GM23338 (cell line): ENCODE measurements at regions not wholly inside any gene's neighbourhood (a gene's known extent, or its start where the extent isn't known, plus 50 kb on each side); places are given as distances from the start of the nearest gene placed in this dataset.

Source experiments
- ATAC-seq: fragments of 200-7000 bp; cut with Tn5 transposase; 3 replicates; pipeline ENCODE4 v1.9.1; 2020
- DNase-seq: peaks from one replicate; pipeline ENCODE4 v3.0.0-alpha.2; 2015; ENCODE audit warnings: low spot score
- H2AFZ ChIP-seq: fragments of 200-600 bp; sonication (generic); 2 replicates; pipeline ENCODE4 v1.8.0; 2016; ENCODE audit warnings: antibody characterized with exemption, mild to moderate bottlenecking, moderate library complexity
- H3F3A ChIP-seq: fragments of 200-600 bp; sonication (generic); replicated peaks from 2 replicates; pipeline ENCODE4 v1.8.0; 2017; ENCODE audit warnings: antibody characterized with exemption, mixed run types, low read depth
- H3K27ac ChIP-seq: fragments of 200-600 bp; sonication (generic); 2 replicates; pipeline ENCODE4 v1.6.1; 2016; ENCODE audit warnings: low read depth
- H3K27me3 ChIP-seq: fragments of 200-600 bp; sonication (generic); 2 replicates; pipeline ENCODE4 v1.8.0; 2016; ENCODE audit warnings: mild to moderate bottlenecking, mixed run types, moderate library complexity; ENCODE audit not compliant: insufficient read depth
- H3K36me3 ChIP-seq: fragments of 200-600 bp; sonication (generic); 2 replicates; pipeline ENCODE4 v1.8.0; 2016; ENCODE audit warnings: mild to moderate bottlenecking; ENCODE audit not compliant: insufficient read depth
- H3K4me1 ChIP-seq: fragments of 200-600 bp; sonication (generic); 2 replicates; pipeline ENCODE4 v1.8.0; 2016; ENCODE audit warnings: mild to moderate bottlenecking, moderate library complexity; ENCODE audit not compliant: insufficient read depth
- H3K4me2 ChIP-seq: fragments of 200-600 bp; sonication (generic); 2 replicates; pipeline ENCODE4 v1.7.1; 2017; ENCODE audit warnings: mixed run types
- H3K4me3 ChIP-seq: fragments of 200-600 bp; sonication (generic); 2 replicates; pipeline ENCODE4 v1.6.1; 2016; ENCODE audit warnings: mixed run types
- H3K79me2 ChIP-seq: fragments of 200-600 bp; sonication (generic); replicated peaks from 2 replicates; pipeline ENCODE4 v1.8.0; 2017; ENCODE audit warnings: mild to moderate bottlenecking; ENCODE audit not compliant: insufficient read depth
- H3K9me2 ChIP-seq: fragments of 200-600 bp; sonication (generic); 2 replicates; pipeline ENCODE4 v1.8.0; 2017; ENCODE audit not compliant: insufficient read depth
- H4K20me1 ChIP-seq: fragments of 200-600 bp; sonication (generic); replicated peaks from 2 replicates; pipeline ENCODE4 v1.8.0; 2017; ENCODE audit warnings: mild to moderate bottlenecking; ENCODE audit not compliant: insufficient read depth
- H3K27ac Mint-ChIP-seq: 2 replicates; pipeline ENCODE4 v1.8.0; 2020; ENCODE audit warnings: inconsistent platforms, mild to moderate bottlenecking, moderate library complexity, mixed read lengths
- H3K27me3 Mint-ChIP-seq: 3 replicates; pipeline ENCODE4 v1.8.0; 2022; ENCODE audit warnings: low read depth, mild to moderate bottlenecking, moderate library complexity, mixed read lengths, inconsistent platforms; ENCODE audit not compliant: insufficient read depth, poor library complexity
- H3K36me3 Mint-ChIP-seq: 3 replicates; pipeline ENCODE4 v1.8.0; 2021; ENCODE audit warnings: low read depth, mild to moderate bottlenecking, inconsistent platforms, moderate library complexity, mixed read lengths
- H3K4me1 Mint-ChIP-seq: 3 replicates; pipeline ENCODE4 v1.8.0; 2020; ENCODE audit warnings: mild to moderate bottlenecking, inconsistent platforms, mixed read lengths
- H3K4me3 Mint-ChIP-seq: 3 replicates; pipeline ENCODE4 v1.8.0; 2021; ENCODE audit warnings: moderate library complexity, mild to moderate bottlenecking, inconsistent platforms, mixed read lengths
- H3K9me3 Mint-ChIP-seq: 3 replicates; pipeline ENCODE4 v1.8.0; 2020; ENCODE audit warnings: moderate library complexity, mild to moderate bottlenecking, inconsistent platforms, mixed read lengths
- CREB1 ChIP-seq: fragments of 250-450 bp; sonication (Bioruptor Pico); IDR thresholded peaks from 2 replicates; pipeline ENCODE4 v1.5.0; 2020; ENCODE audit warnings: low read depth, mild to moderate bottlenecking, moderate library complexity
- EZH2 ChIP-seq: fragments of 200-600 bp; sonication (generic); IDR thresholded peaks from one replicate; pipeline ENCODE4 v1.8.0; 2017; ENCODE audit warnings: antibody characterized with exemption, mild to moderate bottlenecking, low read depth; ENCODE audit not compliant: unreplicated experiment
- EZH2phosphoT487 ChIP-seq: fragments of 200-600 bp; sonication (generic); IDR thresholded peaks from one replicate; pipeline ENCODE4 v1.8.1; 2018; ENCODE audit warnings: antibody characterized with exemption; ENCODE audit not compliant: unreplicated experiment
- JUNB ChIP-seq: IDR thresholded peaks from one replicate; pipeline ENCODE4 v1.6.1; 2016; ENCODE audit warnings: antibody characterized with exemption; ENCODE audit not compliant: unreplicated experiment
- NANOG ChIP-seq: IDR thresholded peaks from 2 replicates; pipeline ENCODE4 v1.6.1; 2016; ENCODE audit warnings: antibody characterized with exemption, borderline replicate concordance
- POLR2AphosphoS5 ChIP-seq: IDR thresholded peaks from 2 replicates; pipeline ENCODE4 v1.6.1; 2016; ENCODE audit warnings: antibody characterized with exemption, low read depth
- STAT1 ChIP-seq: IDR thresholded peaks from one replicate; pipeline ENCODE4 v1.6.1; 2016; ENCODE audit warnings: antibody characterized with exemption; ENCODE audit not compliant: unreplicated experiment
- ZNF114 ChIP-seq: fragments of 250-450 bp; sonication (Bioruptor Pico); IDR thresholded peaks from 2 replicates; pipeline ENCODE4 v1.5.0; 2020; ENCODE audit warnings: mild to moderate bottlenecking, moderate library complexity
- ZNF331 ChIP-seq: fragments of 250-450 bp; sonication (Bioruptor Pico); IDR thresholded peaks from 2 replicates; pipeline ENCODE4 v1.5.0; 2020; ENCODE audit warnings: low read depth, mild to moderate bottlenecking, moderate library complexity
- TF ChIP-seq, protein P1 (sequence below): IDR thresholded peaks from one replicate; pipeline ENCODE4 v1.6.1; 2018; ENCODE audit warnings: antibody characterized with exemption; ENCODE audit not compliant: unreplicated experiment
- TF ChIP-seq, protein P2 (sequence below): IDR thresholded peaks from 2 replicates; pipeline ENCODE4 v1.6.1; 2016; ENCODE audit warnings: antibody characterized with exemption
- TF ChIP-seq, protein P3 (sequence below), 2 experiments: fragments of 200-600 bp in 1 of 2; sonication (generic) in 1 of 2; conservative IDR thresholded peaks; 2 replicates each; pipeline versions ENCODE4 v1.5.1 to v1.6.1; 2016 to 2017; ENCODE audit warnings: antibody characterized with exemption in 2 of 2, low read depth in 2 of 2, mild to moderate bottlenecking in 2 of 2, moderate library complexity in 1 of 2

DNA sequence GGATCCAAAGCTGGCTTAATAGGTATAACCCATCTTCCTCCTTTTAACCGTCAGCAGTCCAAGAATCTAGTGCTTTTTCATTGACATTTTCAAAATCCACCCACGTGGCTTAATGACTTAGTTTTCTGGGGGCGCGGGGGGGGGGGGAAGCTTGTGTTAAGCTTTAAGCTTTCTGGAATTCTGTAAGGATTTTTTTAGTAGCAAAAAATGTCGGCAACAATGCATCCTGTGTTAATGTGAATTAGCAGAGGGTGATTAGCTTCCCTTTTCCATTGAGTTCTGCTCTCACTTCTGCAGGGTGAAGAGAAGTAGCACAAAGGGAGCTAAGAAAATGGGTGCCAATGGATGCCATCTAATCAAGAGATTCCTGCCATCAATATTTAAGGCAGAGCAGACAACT is 348.2 kb downstream of the SAMD5 start:
- Histone ChIP-seq H3K27ac (no peak overlapping the region), H3K79me2 (no peaks in the 10 kb centered on the region), H3K4me1 (no peaks in the 10 kb centered on the region), H3K4me2 (no peak overlapping the region), H2AFZ (no peak overlapping the region), H3K27me3 (no peaks in the 10 kb centered on the region), H3K36me3 (no peaks in the 10 kb centered on the region), H3K9me2 (no peaks in the 10 kb centered on the region), H4K20me1 (no peaks in the 10 kb centered on the region), H3F3A (no peaks in the 10 kb centered on the region), H3K4me3 (no peak overlapping the region)
- H3K4me1 Mint-ChIP-seq = peaks cover 4% of the 10 kb centered on the region; the same call in 1 of the 3 replicates
- no peaks in the 10 kb centered on the region for H3K36me3 Mint-ChIP-seq
- TF ChIP-seq, protein P1, sequence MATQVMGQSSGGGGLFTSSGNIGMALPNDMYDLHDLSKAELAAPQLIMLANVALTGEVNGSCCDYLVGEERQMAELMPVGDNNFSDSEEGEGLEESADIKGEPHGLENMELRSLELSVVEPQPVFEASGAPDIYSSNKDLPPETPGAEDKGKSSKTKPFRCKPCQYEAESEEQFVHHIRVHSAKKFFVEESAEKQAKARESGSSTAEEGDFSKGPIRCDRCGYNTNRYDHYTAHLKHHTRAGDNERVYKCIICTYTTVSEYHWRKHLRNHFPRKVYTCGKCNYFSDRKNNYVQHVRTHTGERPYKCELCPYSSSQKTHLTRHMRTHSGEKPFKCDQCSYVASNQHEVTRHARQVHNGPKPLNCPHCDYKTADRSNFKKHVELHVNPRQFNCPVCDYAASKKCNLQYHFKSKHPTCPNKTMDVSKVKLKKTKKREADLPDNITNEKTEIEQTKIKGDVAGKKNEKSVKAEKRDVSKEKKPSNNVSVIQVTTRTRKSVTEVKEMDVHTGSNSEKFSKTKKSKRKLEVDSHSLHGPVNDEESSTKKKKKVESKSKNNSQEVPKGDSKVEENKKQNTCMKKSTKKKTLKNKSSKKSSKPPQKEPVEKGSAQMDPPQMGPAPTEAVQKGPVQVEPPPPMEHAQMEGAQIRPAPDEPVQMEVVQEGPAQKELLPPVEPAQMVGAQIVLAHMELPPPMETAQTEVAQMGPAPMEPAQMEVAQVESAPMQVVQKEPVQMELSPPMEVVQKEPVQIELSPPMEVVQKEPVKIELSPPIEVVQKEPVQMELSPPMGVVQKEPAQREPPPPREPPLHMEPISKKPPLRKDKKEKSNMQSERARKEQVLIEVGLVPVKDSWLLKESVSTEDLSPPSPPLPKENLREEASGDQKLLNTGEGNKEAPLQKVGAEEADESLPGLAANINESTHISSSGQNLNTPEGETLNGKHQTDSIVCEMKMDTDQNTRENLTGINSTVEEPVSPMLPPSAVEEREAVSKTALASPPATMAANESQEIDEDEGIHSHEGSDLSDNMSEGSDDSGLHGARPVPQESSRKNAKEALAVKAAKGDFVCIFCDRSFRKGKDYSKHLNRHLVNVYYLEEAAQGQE = no peak
- no peak for TF ChIP-seq JUNB
- no peak for TF ChIP-seq EZH2
- TF ChIP-seq STAT1 = no peak
- TF ChIP-seq, protein P2, sequence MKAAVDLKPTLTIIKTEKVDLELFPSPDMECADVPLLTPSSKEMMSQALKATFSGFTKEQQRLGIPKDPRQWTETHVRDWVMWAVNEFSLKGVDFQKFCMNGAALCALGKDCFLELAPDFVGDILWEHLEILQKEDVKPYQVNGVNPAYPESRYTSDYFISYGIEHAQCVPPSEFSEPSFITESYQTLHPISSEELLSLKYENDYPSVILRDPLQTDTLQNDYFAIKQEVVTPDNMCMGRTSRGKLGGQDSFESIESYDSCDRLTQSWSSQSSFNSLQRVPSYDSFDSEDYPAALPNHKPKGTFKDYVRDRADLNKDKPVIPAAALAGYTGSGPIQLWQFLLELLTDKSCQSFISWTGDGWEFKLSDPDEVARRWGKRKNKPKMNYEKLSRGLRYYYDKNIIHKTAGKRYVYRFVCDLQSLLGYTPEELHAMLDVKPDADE = no peak
- no peak for TF ChIP-seq CREB1
- TF ChIP-seq ZNF114 (CRISPR knock-in tag) = no peak
- TF ChIP-seq ZNF331 (CRISPR knock-in tag) = no peak
- no peak for TF ChIP-seq POLR2AphosphoS5
- no peak for TF ChIP-seq EZH2phosphoT487
- TF ChIP-seq NANOG = no peak
- TF ChIP-seq, protein P3, sequence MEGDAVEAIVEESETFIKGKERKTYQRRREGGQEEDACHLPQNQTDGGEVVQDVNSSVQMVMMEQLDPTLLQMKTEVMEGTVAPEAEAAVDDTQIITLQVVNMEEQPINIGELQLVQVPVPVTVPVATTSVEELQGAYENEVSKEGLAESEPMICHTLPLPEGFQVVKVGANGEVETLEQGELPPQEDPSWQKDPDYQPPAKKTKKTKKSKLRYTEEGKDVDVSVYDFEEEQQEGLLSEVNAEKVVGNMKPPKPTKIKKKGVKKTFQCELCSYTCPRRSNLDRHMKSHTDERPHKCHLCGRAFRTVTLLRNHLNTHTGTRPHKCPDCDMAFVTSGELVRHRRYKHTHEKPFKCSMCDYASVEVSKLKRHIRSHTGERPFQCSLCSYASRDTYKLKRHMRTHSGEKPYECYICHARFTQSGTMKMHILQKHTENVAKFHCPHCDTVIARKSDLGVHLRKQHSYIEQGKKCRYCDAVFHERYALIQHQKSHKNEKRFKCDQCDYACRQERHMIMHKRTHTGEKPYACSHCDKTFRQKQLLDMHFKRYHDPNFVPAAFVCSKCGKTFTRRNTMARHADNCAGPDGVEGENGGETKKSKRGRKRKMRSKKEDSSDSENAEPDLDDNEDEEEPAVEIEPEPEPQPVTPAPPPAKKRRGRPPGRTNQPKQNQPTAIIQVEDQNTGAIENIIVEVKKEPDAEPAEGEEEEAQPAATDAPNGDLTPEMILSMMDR (conservative IDR thresholded peaks at IDR 0.05; ENCODE audit: low read depth in 2 of 2) = no peak
- no peak overlapping the region for H3K4me3 Mint-ChIP-seq
- ATAC-seq = no peak
- no peak for DNase-seq
- H3K27ac Mint-ChIP-seq = no peak overlapping the region
- no peaks in the 10 kb centered on the region for H3K27me3 Mint-ChIP-seq
- no peaks in the 10 kb centered on the region for H3K9me3 Mint-ChIP-seq
